GM10248 (cell line): ENCODE measurements at regions not wholly inside any gene's neighbourhood (a gene's known extent, or its start where the extent isn't known, plus 50 kb on each side); places are given as distances from the start of the nearest gene placed in this dataset.
"Not testable (repeated sequence)": the region's sequence is repeated elsewhere in the genome, so short reads cannot be mapped to it uniquely, and the experiment has no call there.

Experiments
- CTCF ChIA-PET: fragments of 300-600 bp; sonication (Branson Sonifier 250); formaldehyde crosslinking; extraction: SDS; loops from one replicate; lab custom pipeline; 2021; ENCODE audit warnings: antibody characterized with exemption; lab: Yijun Ruan, JAX
- POLR2A ChIA-PET: fragments of 350-650 bp; sonication (Branson Sonifier 250); formaldehyde crosslinking; extraction: SDS; loops from one replicate; lab custom pipeline; 2020; ENCODE audit warnings: antibody characterized with exemption; lab: Yijun Ruan, JAX
- DNase-seq: peaks from one replicate; pipeline ENCODE4 v3.0.0; 2012; ENCODE audit errors: extremely low spot score
- CTCF ChIP-seq: IDR thresholded peaks from 2 replicates; pipeline ENCODE4 v1.5.1; 2012; ENCODE audit warnings: mild to moderate bottlenecking, low read depth; ENCODE audit errors: extremely low read depth, missing control alignments, control extremely low read depth

- no peak for DNase-seq
- CTCF ChIA-PET, result interaction anchor here (1.2 kb wide), 1 partner anchor 22 kb away, joined by 3 read pairs; no protein-coding TSS in a partner anchor
- POLR2A ChIA-PET, result no interaction called here
- no peak for TF ChIP-seq CTCF
These were observed 115.2 kb upstream of the PELI2 start for GRCh38 chr14:56002876-56003625.

GRCh38 chr14:56004323-56004722, 113.9 kb upstream of the PELI2 start:
- no peak for TF ChIP-seq CTCF
- POLR2A ChIA-PET, result interaction anchor here (0.7 kb wide), 1 partner anchor 46 kb away, joined by 3 read pairs; no protein-coding TSS in a partner anchor
- CTCF ChIA-PET, result no interaction called here
- no peak for DNase-seq

GRCh38 chr14:56004786-56005185, 113.4 kb upstream of the PELI2 start:
- DNase-seq, result peak; percentile 35
- no peak for TF ChIP-seq CTCF
- ChIA-PET CTCF (no interaction called here), POLR2A (interaction anchor here (0.7 kb wide), 1 partner anchor 45 kb away, joined by 3 read pairs; no protein-coding TSS in a partner anchor)

- ChIA-PET POLR2A (no interaction called here), CTCF (no interaction called here)
- TF ChIP-seq CTCF, result no peak
- no peak for DNase-seq
These were observed 112.8 kb upstream of the PELI2 start for GRCh38 chr14:56005191-56006053.

- POLR2A ChIA-PET, CTCF ChIA-PET: not testable (repeated sequence)
These were observed 110.7 kb upstream of the PELI2 start for GRCh38 chr14:56007491-56007890.

GRCh38 chr14:56008150-56008549, 110.1 kb upstream of the PELI2 start:
- TF ChIP-seq CTCF, result no peak
- ChIA-PET CTCF (interaction anchor here (1.6 kb wide), 1 partner anchor 9 kb away, joined by 3 read pairs; no protein-coding TSS in a partner anchor), POLR2A (no interaction called here)
- DNase-seq, result no peak

More at GRCh38 chr14:56007491-56007890, 110.7 kb upstream of the PELI2 start:
- not testable (repeated sequence) for DNase-seq

GRCh38 chr14:56008661-56009060, 109.5 kb upstream of the PELI2 start:
- POLR2A ChIA-PET, DNase-seq: not testable (repeated sequence)
- CTCF ChIA-PET, result interaction anchor here (1.6 kb wide), 1 partner anchor 9 kb away, joined by 3 read pairs; no protein-coding TSS in a partner anchor
